Stimulated activated CD4-positive, alpha-beta T cell treated with anti-CD3 and anti-CD28 coated beads, Interleukin-1b, Interleukin-23, amount 100 ng/mL, for 48 hours (primary cell): ENCODE measurements at regions not wholly inside any gene's neighbourhood (a gene's known extent, or its start where the extent isn't known, plus 50 kb on each side); places are given as distances from the start of the nearest gene placed in this dataset.

Experiments
- DNase-seq: peaks from one replicate; pipeline ENCODE4 v3.0.0-alpha.2; 2020

- DNase-seq: no peak
Measured at GRCh38 chr20:52859156-52859876, 112.8 kb upstream of the TSHZ2 start.

GRCh38 chr20:52852714-52853113, 119.4 kb upstream of the TSHZ2 start:
- no peak for DNase-seq

GRCh38 chr20:52847731-52848359, 124.3 kb upstream of the TSHZ2 start:
- DNase-seq: no peak

DNA sequence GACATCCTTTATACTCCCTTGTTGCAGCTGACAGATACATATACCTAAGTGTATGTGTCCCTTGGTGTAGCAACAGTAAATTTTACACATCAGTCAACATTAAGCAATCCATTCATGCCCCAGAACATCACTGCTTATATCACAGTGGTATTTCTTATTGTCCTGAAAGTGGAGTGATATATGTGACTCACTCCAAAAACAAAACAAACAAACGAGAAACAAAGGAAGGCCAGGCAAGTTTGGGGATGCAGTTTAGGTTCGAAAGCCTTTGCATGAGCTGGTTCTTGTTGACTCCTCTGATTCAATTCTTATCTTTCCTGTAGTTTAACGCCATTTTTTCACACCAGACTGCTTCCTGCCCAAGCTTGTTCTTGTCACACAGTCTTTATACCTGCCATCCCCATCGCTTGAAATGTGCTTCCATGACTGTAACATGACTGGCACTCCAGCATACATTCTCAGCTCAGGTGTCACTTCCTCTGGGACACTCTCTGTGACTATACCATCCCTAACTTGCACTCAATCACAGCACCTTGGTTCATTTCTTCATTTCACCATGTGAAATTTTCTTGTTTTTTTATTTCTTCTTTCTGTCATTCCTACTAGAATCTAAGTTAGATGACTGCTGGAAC, 125.0 kb upstream of the TSHZ2 start:
- no peak for DNase-seq

- no peak for DNase-seq
Measured at GRCh38 chr20:52845044-52845443, 127.1 kb upstream of the TSHZ2 start.

DNA sequence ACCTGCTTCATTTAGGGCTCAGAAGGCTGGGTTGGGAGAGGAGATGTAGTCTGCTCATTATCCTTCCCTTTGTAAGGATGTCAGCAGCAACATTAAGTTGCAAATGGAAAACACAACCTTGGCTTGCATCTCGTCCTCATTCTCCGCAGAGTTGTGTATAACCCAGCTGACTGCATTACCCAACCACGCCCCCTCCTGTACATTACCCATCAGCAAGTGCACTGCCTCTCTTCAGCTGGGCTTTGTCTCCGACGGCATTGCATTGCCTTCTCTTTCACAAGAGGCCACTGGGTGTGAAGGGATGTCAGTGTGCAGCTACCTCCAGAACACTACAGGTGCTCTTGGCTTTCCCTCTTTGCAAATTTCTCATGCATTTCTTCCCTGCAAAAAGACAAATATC, 128.7 kb upstream of the TSHZ2 start:
- no peak for DNase-seq

DNA sequence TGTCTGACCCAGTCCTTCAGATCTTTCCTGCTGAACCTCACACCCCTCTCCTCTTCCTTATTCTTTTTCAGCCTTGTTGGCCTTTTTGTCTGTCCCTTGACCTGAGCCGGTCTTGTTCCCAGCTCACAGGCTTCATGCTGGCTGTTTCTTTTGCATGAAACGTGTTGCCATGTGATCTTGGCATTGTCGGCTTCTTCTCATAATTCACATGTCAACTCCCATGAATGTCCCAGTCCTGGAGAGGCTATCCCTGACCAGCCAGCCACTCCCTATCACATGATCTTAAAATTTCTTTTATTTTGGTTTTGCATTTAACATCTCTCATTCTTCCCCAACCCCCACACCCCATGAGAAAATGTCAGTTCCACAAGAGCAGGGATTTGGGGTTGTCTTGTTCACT, 131.2 kb upstream of the TSHZ2 start:
- DNase-seq: no peak

DNA sequence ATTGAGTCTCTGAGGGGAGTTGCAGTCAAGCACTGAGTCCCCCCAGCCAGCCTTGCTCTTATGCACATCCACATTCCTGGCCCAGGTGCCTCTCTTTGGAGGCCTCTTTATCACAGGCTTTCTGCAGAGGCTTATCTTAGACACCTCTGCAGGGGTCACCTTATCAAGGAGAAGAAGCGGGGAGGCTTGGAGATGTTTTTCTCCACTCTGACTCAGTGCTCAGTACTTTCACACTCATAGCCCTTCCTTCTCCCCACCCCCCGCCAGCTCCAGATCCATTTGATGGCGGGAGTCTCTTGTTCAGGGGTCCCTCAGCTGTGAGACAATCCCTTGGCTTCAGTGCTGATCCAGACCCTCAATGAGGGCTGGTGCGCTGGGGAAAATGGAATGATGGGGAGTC, 132.1 kb upstream of the TSHZ2 start:
- DNase-seq: no peak

GRCh38 chr20:52838510-52839241, 133.5 kb upstream of the TSHZ2 start:
- DNase-seq: no peak

DNA sequence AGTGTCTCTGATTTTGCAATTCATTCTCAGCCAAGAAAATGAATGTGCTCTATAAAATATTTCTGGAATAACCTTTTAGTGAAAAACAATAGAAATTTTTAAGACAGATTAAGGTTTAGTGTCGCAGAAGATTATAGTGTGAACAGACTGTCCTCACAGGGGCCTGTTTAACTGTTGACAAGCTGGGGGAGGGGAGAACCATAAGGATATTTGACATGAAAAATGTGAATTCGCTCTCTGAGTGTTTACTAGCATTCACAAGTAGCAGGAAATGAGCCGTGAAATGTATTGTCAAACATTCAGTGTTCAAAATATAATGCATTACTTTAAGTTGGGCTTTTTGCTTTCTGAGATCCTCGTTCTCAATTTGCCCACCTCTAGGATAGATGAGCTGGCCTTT, 134.8 kb upstream of the TSHZ2 start:
- no peak for DNase-seq

GRCh38 chr20:52833901-52834300, 138.3 kb upstream of the TSHZ2 start:
- no peak for DNase-seq

- DNase-seq: no peak
Measured at GRCh38 chr20:52832151-52832774, 139.9 kb upstream of the TSHZ2 start.

DNA sequence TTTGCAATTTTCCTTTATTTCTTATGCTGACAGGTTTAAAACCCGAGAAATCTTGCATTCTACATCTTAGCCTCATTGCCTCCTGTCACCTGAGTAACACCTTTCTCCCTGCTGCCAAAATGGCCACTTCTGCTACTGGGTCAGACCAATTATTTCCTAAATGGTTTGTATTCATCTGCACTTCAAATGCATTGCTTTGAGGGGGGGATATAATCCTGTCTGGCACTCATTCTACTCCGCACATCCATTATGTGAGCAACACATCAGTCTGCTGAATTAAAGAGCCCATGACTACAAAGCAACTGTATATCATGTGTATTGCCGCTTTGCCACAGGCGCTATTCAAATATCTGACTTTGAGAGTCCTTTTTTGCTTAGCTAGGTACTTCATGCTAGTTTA, 141.6 kb upstream of the TSHZ2 start:
- DNase-seq: no peak

DNA sequence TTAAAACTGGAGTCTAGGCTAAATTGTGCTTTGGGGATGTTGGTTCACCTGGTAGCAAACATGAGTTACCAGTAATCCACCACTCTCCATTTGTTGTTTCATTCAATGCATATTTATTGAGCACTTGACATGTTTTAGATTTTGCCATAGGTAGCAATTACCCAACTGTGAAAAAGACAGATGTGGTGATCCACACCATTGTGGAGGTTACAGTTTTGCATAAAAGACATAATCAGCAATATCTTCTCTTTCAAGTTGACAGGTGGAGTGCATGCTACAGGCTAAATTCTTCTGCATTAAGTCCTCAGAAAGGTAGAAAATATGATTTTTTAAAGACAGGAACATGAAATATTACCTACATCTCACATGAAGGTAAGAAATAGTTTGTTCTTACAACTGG, 143.0 kb upstream of the TSHZ2 start:
- no peak for DNase-seq

DNA sequence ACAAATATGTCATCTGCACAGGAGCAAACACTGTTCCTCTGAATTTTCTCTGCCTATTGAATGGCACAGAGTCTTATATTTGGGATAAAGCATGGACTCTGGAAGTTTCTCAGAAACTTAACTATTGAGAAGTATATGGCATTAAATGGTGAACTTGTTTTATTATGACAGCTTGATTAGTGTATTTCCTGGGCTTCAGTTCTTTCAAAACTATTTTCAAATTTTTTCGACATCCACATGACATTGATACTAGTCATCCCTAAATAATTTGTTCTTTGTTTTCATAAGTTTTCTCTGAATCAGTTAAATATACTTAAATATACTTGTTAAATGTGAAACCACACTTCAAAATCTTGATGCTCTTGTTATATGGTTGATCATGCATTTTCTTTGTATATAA, 144.0 kb upstream of the TSHZ2 start:
- DNase-seq: no peak

DNA sequence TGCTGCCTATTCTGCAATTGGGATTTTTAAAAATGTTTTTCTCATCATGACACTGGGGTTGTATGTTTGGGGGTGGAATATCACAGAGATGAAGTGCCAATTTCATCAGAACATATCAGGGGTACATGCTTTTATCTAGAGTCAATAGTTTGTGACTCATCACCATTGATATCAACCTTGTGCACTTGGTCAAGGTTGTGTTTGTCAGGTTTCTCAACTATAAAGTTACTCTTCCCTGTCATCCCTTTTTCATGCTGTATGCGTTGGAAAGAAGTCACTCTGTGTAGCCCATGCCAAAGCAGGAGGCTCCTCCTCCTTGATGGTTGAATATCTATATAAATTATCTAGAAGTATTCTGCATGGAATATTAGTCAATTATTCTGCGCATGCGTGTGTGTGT, 145.4 kb upstream of the TSHZ2 start:
- DNase-seq: no peak

DNA sequence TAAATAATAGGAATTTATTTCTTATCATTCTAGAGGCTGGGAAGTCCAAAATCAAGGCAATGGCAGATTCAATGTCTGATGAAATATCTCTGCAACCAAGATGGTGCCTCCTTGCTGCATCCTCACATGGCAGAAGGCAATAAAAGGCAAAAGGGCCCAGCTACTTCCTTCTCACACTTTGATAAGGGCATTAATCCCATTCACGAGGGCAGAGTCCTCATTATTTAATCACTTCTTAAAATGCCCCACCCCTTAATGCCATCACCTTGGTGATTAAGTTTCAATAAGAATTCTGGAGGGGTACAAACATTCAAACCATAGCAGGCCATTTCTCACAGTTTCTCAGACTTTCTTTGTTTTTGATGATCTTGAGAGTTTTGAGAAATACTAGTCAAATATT, 145.8 kb upstream of the TSHZ2 start:
- DNase-seq: no peak

DNA sequence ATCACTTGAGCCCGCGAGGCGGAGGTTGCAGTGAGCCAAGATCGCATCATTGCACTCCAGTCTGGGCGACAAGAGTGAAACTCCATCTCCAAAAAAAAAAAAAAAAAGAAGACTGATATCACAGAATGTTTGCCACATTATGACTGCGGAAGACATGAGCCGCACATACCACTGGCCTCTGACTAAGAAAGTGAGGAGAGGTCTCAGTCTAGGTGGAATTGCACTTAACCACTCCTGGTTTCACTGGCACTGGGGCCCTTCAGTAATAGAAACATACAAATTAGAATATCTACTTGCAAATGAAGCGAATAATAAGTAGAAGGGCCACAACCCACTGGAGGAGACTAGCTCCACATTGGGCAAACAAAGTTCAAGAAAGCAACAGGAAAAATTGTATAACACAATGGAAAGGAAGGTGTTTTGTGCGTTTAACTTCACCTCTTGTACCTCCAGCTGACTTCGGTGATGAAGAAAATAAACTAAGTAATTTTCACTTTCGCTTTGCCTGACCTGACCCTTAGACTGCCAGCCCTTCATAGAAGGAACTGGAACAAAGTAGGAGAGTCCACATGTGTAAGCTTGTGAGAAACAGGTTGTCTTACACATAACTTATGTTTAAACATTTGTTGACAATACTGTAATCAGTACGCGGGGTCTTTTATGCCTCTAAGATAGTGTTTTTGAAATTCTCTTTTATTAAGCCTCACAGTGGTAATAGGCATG, 147.5 kb upstream of the TSHZ2 start:
- DNase-seq: peak; percentile 16

GRCh38 chr20:52823303-52823702, 148.9 kb upstream of the TSHZ2 start:
- DNase-seq: peak; percentile 3

DNA sequence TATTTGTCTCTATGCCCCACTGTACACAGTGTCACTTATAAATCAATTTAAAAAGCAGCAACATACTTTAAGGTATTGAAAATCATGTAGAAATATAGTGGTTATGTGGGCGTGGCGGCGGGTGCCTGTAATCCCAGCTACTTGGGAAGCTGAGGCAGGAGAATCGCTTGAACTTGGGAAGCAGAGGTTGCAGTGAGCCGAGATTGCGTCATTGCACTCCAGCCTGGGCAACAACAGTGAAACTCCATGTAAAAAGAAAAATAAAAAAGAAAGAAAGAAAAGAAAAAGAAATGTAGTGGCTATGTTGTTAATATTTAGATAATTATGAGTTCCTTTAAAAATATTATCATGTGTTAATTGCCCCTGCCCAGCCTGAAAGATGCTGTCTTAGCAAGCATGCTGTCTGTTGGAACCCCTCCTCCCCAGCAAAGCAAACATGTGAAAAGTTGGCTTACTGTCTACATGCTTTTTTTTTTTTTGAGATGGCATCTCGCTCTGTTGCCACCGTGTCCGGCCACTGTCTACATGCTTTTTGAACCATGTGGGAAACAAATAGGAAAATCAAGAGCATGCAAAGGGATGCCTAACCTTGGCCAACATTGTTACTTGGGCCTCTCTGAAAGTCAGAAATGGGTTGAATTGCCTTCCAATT, 151.4 kb upstream of the TSHZ2 start:
- DNase-seq: no peak

DNA sequence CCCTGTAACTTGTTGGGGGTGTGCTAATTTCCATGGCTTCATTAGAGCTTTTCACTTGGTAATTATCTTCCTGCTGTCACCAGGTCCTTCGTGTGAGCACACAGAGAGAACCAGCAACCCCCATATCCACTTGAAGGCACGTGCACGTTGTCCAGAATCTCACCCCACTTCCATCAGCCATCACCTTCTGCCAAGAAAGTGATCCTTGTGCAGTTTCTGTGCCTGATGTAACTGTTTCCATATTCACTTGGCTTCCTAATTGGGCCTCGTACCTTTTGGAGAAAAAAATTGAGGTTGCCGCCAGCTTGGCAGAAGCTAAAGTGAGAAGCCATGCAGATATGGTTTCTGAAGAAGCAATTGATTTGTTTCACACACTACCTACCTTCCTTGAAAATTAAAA, 153.7 kb upstream of the TSHZ2 start:
- no peak for DNase-seq

GRCh38 chr20:52817981-52818380, 154.2 kb upstream of the TSHZ2 start:
- no peak for DNase-seq
